HEK293 (cell line): ENCODE measurements at regions not wholly inside any gene's neighbourhood (a gene's known extent, or its start where the extent isn't known, plus 50 kb on each side); places are given as distances from the start of the nearest gene placed in this dataset.

Experiments
- CTCF ChIA-PET: fragments of 350-600 bp; formaldehyde crosslinking; extraction: SDS; loops from one replicate; lab custom pipeline; 2021; ENCODE audit warnings: antibody characterized with exemption; lab: Yijun Ruan, JAX
- POLR2A ChIA-PET: fragments of 300-600 bp; formaldehyde crosslinking; extraction: SDS; loops from one replicate; lab custom pipeline; 2020; ENCODE audit warnings: antibody characterized with exemption, inconsistent platforms; lab: Yijun Ruan, JAX
- H3K27ac ChIP-seq: fragments of 200-500 bp; sonication (Bioruptor generic); 2 replicates; pipeline ENCODE4 v1.5.1; 2014; ENCODE audit warnings: low read depth, low read length, control low read depth, inconsistent platforms; ENCODE audit errors: extremely low read depth
- H3K36me3 ChIP-seq, 2 experiments: fragments of 200-500 bp in 1 of 2; sonication (Bioruptor generic) in 1 of 2; 1 replicate in 1 of 2; 2 replicates in 1 of 2; pipeline ENCODE4 v1.5.1; 2014 to 2017; ENCODE audit warnings: inconsistent platforms in 2 of 2, low read length in 2 of 2; ENCODE audit not compliant: control insufficient read depth in 2 of 2, insufficient read depth in 1 of 2
- H3K4me1 ChIP-seq: fragments of 200-500 bp; sonication (Bioruptor generic); 2 replicates; pipeline ENCODE4 v1.5.1; 2014; ENCODE audit warnings: mild to moderate bottlenecking, low read length, inconsistent platforms; ENCODE audit not compliant: control insufficient read depth, insufficient read depth
- H3K4me3 ChIP-seq: 2 replicates; pipeline ENCODE4 v1.5.1; 2011; ENCODE audit warnings: low read depth, mild to moderate bottlenecking, control low read depth, low read length, moderate library complexity
- H3K9me3 ChIP-seq: fragments of 200-500 bp; sonication (Bioruptor generic); 2 replicates; pipeline ENCODE4 v1.5.1; 2014; ENCODE audit warnings: low read depth, low read length, inconsistent platforms; ENCODE audit not compliant: control insufficient read depth, insufficient read depth
- FEZF1 ChIP-seq: fragments of 450-650 bp; formaldehyde crosslinking; IDR thresholded peaks from 2 replicates; pipeline ENCODE4 v1.5.1; 2016; ENCODE audit warnings: missing biosample characterization, missing genetic modification characterization
- OVOL3 ChIP-seq: fragments of 450-650 bp; formaldehyde crosslinking; IDR thresholded peaks from 2 replicates; pipeline ENCODE4 v1.5.1; 2016; ENCODE audit warnings: missing biosample characterization, missing genetic modification characterization
- SCRT2 ChIP-seq: fragments of 450-650 bp; formaldehyde crosslinking; IDR thresholded peaks from 2 replicates; pipeline ENCODE4 v1.5.1; 2016; ENCODE audit warnings: missing biosample characterization, missing genetic modification characterization
- SP3 ChIP-seq: fragments of 450-650 bp; formaldehyde crosslinking; IDR thresholded peaks from 2 replicates; pipeline ENCODE4 v1.5.1; 2016; ENCODE audit warnings: missing biosample characterization, missing genetic modification characterization
- ZNF121 ChIP-seq: fragments of 450-650 bp; formaldehyde crosslinking; IDR thresholded peaks from 2 replicates; pipeline ENCODE4 v1.5.1; 2016; ENCODE audit warnings: missing biosample characterization, missing genetic modification characterization
- ZNF23 ChIP-seq: fragments of 450-650 bp; formaldehyde crosslinking; IDR thresholded peaks from 2 replicates; pipeline ENCODE4 v1.5.1; 2016; ENCODE audit warnings: missing biosample characterization, missing genetic modification characterization, borderline replicate concordance
- ZNF248 ChIP-seq: fragments of 450-650 bp; formaldehyde crosslinking; IDR thresholded peaks from 2 replicates; pipeline ENCODE4 v1.5.1; 2017; ENCODE audit warnings: missing biosample characterization, missing genetic modification characterization
- ZNF292 ChIP-seq: fragments of 450-650 bp; formaldehyde crosslinking; IDR thresholded peaks from 2 replicates; pipeline ENCODE4 v1.5.1; 2016; ENCODE audit warnings: low read depth, missing biosample characterization, missing genetic modification characterization, borderline replicate concordance
- ZNF350 ChIP-seq: fragments of 450-650 bp; formaldehyde crosslinking; IDR thresholded peaks from 2 replicates; pipeline ENCODE4 v1.5.0; 2017; ENCODE audit warnings: missing biosample characterization, mild to moderate bottlenecking, missing genetic modification characterization
- ZNF37A ChIP-seq: fragments of 450-650 bp; IDR thresholded peaks from 2 replicates; pipeline ENCODE4 v1.5.1; 2018; ENCODE audit warnings: missing biosample characterization, missing genetic modification characterization
- ZNF514 ChIP-seq: fragments of 450-650 bp; formaldehyde crosslinking; IDR thresholded peaks from 2 replicates; pipeline ENCODE4 v1.5.1; 2016; ENCODE audit warnings: missing biosample characterization, missing genetic modification characterization
- ZNF521 ChIP-seq: fragments of 450-650 bp; formaldehyde crosslinking; IDR thresholded peaks from 2 replicates; pipeline ENCODE4 v1.5.1; 2017; ENCODE audit warnings: missing biosample characterization, mild to moderate bottlenecking, missing genetic modification characterization
- ZNF585B ChIP-seq: fragments of 450-650 bp; formaldehyde crosslinking; IDR thresholded peaks from 2 replicates; pipeline ENCODE4 v1.5.1; 2016; ENCODE audit warnings: missing biosample characterization, missing genetic modification characterization
- ZNF670 ChIP-seq: fragments of 450-650 bp; formaldehyde crosslinking; IDR thresholded peaks from 2 replicates; pipeline ENCODE4 v1.5.1; 2016; ENCODE audit warnings: missing biosample characterization, missing genetic modification characterization, low read depth
- ZNF76 ChIP-seq: fragments of 450-650 bp; formaldehyde crosslinking; IDR thresholded peaks from 2 replicates; pipeline ENCODE4; 2016; ENCODE audit warnings: low read depth, missing biosample characterization, missing genetic modification characterization, borderline replicate concordance
- TF ChIP-seq, protein P1 (sequence below): fragments of 450-650 bp; formaldehyde crosslinking; IDR thresholded peaks from 2 replicates; pipeline ENCODE4 v1.5.1; 2017; ENCODE audit warnings: missing biosample characterization, missing genetic modification characterization
- TF ChIP-seq, protein P2 (sequence below): fragments of 450-650 bp; formaldehyde crosslinking; IDR thresholded peaks from 2 replicates; pipeline ENCODE4 v1.5.1; 2016; ENCODE audit warnings: missing biosample characterization, missing genetic modification characterization
- TF ChIP-seq, protein P3 (sequence below): fragments of 450-650 bp; formaldehyde crosslinking; IDR thresholded peaks from 2 replicates; pipeline ENCODE4 v1.5.1; 2017; ENCODE audit warnings: missing biosample characterization, missing genetic modification characterization
- TF ChIP-seq, protein P4 (sequence below): fragments of 450-650 bp; formaldehyde crosslinking; IDR thresholded peaks from 2 replicates; pipeline ENCODE4 v1.5.1; 2016; ENCODE audit warnings: missing biosample characterization, missing genetic modification characterization
- TF ChIP-seq, protein P5 (sequence below): fragments of 450-650 bp; formaldehyde crosslinking; IDR thresholded peaks from 2 replicates; pipeline ENCODE4 v1.5.1; 2016; ENCODE audit warnings: missing biosample characterization, missing genetic modification characterization

DNA sequence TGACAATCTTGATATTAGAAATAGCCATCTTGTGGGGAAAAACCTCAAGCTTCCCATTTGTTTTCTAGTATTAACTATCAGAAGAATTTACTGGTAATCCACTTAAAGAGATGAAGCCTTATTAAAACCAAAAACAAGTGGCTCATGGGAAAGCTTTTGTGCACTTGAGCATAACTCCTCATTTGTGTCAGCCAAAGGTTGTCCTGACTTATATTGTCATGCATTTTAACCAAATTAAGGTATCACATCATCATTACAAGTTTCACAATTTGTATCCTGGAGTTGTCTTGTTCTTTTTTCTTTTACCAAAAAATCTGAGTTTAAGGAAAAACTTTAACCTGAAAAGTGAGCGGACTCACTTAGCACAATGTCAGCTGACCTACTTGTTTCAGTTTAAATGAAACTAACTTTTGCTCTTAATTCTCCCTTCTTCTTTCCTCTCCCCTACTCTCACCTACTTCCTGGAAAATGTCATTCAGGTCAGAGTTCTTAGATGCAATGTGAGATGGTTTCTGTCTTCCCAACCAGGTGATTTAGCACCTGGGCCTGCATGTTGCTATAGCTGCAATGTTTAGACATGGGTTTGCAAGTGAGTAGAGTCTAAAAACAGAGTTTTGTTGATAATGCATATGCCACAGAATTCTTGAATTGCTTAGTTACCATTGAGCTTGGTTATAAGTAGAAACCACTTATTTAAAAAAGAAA, 82.8 kb downstream of the TNFAIP3 start:
- no peak overlapping the region for H3K27ac ChIP-seq
- CTCF ChIA-PET: interaction anchor here (0.6 to 5.7 kb wide), 9 partner anchors 11 to 1633 kb away, joined by 3 to 30 read pairs (median 4); no protein-coding TSS in a partner anchor
- no peaks in the 10 kb centered on the region for H3K9me3 ChIP-seq
- no peaks in the 10 kb centered on the region for H3K4me1 ChIP-seq
- TF ChIP-seq, protein P1, sequence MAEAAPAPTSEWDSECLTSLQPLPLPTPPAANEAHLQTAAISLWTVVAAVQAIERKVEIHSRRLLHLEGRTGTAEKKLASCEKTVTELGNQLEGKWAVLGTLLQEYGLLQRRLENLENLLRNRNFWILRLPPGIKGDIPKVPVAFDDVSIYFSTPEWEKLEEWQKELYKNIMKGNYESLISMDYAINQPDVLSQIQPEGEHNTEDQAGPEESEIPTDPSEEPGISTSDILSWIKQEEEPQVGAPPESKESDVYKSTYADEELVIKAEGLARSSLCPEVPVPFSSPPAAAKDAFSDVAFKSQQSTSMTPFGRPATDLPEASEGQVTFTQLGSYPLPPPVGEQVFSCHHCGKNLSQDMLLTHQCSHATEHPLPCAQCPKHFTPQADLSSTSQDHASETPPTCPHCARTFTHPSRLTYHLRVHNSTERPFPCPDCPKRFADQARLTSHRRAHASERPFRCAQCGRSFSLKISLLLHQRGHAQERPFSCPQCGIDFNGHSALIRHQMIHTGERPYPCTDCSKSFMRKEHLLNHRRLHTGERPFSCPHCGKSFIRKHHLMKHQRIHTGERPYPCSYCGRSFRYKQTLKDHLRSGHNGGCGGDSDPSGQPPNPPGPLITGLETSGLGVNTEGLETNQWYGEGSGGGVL (tag by site-specific recombination): no peak
- TF ChIP-seq, all 188 proteins: peak for 0
- no peaks in the 10 kb centered on the region for H3K36me3 ChIP-seq
- POLR2A ChIA-PET: interaction anchor here (0.7 to 1.2 kb wide), 2 partner anchors 93 to 238 kb away, joined by 3 to 5 read pairs; no protein-coding TSS in a partner anchor
- H3K4me3 ChIP-seq: no peak overlapping the region

DNA sequence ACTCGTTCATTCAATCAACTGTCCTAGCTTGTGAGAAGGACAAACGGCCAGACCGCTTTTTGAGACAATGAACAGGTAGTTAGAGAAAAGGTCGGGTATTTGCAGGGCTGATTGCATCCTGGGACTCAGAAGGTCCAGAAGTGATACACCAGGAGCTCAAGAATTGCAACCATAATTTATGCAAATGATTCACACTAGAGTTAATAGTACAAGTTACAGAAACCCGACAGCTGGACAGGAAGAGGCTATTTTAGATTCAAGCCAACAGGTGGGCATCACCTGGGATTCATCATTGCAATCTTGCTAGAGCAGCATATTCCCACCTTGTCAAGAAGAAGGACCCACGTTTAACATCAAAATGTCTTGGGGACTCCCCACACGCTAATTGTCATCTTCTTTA, 83.5 kb downstream of the TNFAIP3 start:
- CTCF ChIA-PET: interaction anchor here (0.6 to 5.7 kb wide), 5 partner anchors 54 to 1632 kb away, joined by 3 to 30 read pairs (median 5); no protein-coding TSS in a partner anchor

DNA sequence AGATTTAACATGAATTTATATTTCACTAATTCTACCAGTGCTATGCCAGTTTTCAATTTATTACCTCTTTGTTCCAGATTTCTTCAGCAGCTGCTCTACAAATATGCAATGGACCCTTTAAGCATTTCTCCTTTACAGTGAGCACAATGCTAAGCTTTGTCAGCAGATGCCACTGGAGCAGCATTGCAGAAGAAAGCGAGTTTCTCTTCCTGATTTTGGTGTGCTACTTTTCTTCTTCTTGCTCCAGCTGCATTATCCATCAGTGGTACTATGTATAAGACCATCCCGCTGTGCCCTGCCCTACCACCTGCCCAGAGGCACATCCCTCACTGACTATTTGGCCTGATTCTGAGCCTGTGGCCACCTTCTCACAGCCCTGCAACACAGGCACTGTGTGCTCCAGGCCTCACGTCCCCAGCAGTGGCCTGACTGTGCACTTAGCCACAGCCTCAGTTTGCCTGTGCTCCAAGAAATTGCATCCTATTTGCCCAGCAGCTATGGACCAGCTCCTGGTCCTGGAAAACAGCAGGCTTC, 84.1 kb downstream of the TNFAIP3 start:
- no peaks in the 10 kb centered on the region for H3K4me1 ChIP-seq
- no peaks in the 10 kb centered on the region for H3K9me3 ChIP-seq
- no peak overlapping the region for H3K27ac ChIP-seq
- CTCF ChIA-PET: interaction anchor here (0.6 to 5.7 kb wide), 9 partner anchors 9 to 247 kb away, joined by 3 to 30 read pairs (median 4); no protein-coding TSS in a partner anchor
- POLR2A ChIA-PET: no interaction called here
- H3K36me3 ChIP-seq: no peaks in the 10 kb centered on the region
- no peak overlapping the region for H3K4me3 ChIP-seq
- TF ChIP-seq, protein P2, sequence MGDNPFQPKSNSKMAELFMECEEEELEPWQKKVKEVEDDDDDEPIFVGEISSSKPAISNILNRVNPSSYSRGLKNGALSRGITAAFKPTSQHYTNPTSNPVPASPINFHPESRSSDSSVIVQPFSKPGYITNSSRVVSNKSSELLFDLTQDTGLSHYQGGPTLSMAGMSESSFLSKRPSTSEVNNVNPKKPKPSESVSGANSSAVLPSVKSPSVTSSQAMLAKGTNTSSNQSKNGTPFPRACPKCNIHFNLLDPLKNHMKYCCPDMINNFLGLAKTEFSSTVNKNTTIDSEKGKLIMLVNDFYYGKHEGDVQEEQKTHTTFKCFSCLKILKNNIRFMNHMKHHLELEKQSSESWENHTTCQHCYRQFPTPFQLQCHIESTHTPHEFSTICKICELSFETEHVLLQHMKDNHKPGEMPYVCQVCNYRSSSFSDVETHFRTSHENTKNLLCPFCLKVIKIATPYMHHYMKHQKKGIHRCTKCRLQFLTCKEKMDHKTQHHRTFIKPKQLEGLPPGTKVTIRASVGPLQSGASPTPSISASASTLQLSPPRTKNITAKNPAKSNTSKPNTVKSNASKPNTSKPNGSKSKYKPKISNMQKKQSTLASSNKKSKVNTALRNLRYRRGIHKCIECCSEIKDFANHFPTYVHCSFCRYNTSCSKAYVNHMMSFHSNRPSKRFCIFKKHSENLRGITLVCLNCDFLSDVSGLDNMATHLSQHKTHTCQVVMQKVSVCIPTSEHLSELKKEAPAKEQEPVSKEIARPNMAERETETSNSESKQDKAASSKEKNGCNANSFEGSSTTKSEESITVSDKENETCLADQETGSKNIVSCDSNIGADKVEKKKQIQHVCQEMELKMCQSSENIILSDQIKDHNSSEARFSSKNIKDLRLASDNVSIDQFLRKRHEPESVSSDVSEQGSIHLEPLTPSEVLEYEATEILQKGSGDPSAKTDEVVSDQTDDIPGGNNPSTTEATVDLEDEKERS: no peak
- TF ChIP-seq, protein P3, sequence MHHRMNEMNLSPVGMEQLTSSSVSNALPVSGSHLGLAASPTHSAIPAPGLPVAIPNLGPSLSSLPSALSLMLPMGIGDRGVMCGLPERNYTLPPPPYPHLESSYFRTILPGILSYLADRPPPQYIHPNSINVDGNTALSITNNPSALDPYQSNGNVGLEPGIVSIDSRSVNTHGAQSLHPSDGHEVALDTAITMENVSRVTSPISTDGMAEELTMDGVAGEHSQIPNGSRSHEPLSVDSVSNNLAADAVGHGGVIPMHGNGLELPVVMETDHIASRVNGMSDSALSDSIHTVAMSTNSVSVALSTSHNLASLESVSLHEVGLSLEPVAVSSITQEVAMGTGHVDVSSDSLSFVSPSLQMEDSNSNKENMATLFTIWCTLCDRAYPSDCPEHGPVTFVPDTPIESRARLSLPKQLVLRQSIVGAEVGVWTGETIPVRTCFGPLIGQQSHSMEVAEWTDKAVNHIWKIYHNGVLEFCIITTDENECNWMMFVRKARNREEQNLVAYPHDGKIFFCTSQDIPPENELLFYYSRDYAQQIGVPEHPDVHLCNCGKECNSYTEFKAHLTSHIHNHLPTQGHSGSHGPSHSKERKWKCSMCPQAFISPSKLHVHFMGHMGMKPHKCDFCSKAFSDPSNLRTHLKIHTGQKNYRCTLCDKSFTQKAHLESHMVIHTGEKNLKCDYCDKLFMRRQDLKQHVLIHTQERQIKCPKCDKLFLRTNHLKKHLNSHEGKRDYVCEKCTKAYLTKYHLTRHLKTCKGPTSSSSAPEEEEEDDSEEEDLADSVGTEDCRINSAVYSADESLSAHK (tag by site-specific recombination): no peak
- no peak for TF ChIP-seq ZNF23 (tag by site-specific recombination)
- TF ChIP-seq, protein P4, sequence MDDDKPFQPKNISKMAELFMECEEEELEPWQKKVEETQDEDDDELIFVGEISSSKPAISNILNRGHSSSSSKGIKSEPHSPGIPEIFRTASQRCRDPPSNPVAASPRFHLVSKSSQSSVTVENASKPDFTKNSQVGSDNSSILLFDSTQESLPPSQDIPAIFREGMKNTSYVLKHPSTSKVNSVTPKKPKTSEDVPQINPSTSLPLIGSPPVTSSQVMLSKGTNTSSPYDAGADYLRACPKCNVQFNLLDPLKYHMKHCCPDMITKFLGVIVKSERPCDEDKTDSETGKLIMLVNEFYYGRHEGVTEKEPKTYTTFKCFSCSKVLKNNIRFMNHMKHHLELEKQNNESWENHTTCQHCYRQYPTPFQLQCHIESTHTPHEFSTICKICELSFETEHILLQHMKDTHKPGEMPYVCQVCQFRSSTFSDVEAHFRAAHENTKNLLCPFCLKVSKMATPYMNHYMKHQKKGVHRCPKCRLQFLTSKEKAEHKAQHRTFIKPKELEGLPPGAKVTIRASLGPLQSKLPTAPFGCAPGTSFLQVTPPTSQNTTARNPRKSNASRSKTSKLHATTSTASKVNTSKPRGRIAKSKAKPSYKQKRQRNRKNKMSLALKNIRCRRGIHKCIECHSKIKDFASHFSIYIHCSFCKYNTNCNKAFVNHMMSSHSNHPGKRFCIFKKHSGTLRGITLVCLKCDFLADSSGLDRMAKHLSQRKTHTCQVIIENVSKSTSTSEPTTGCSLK (tag by site-specific recombination): no peak
- TF ChIP-seq ZNF121 (tag by site-specific recombination): no peak
- TF ChIP-seq ZNF37A: no peak
- TF ChIP-seq ZNF76 (tag by site-specific recombination): no peak
- no peak for TF ChIP-seq ZNF350
- no peak for TF ChIP-seq ZNF292 (tag by site-specific recombination)
- no peak for TF ChIP-seq ZNF521 (tag by site-specific recombination)
- TF ChIP-seq, protein P5, sequence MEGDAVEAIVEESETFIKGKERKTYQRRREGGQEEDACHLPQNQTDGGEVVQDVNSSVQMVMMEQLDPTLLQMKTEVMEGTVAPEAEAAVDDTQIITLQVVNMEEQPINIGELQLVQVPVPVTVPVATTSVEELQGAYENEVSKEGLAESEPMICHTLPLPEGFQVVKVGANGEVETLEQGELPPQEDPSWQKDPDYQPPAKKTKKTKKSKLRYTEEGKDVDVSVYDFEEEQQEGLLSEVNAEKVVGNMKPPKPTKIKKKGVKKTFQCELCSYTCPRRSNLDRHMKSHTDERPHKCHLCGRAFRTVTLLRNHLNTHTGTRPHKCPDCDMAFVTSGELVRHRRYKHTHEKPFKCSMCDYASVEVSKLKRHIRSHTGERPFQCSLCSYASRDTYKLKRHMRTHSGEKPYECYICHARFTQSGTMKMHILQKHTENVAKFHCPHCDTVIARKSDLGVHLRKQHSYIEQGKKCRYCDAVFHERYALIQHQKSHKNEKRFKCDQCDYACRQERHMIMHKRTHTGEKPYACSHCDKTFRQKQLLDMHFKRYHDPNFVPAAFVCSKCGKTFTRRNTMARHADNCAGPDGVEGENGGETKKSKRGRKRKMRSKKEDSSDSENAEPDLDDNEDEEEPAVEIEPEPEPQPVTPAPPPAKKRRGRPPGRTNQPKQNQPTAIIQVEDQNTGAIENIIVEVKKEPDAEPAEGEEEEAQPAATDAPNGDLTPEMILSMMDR (tag by site-specific recombination): no peak
- TF ChIP-seq ZNF248 (tag by site-specific recombination): no peak
- TF ChIP-seq SP3 (tag by site-specific recombination): no peak
- TF ChIP-seq ZNF585B (tag by site-specific recombination): no peak
- TF ChIP-seq ZNF514 (tag by site-specific recombination): no peak

More for the DNA sequence above, 83.5 kb downstream of the TNFAIP3 start:
- no peak overlapping the region for H3K27ac ChIP-seq
- TF ChIP-seq SCRT2 (no peak), OVOL3 (tag by site-specific recombination) (no peak), ZNF670 (tag by site-specific recombination) (no peak), FEZF1 (no peak)
- H3K4me1 ChIP-seq: no peaks in the 10 kb centered on the region
- POLR2A ChIA-PET: no interaction called here
- H3K9me3 ChIP-seq: no peaks in the 10 kb centered on the region
- no peak overlapping the region for H3K4me3 ChIP-seq
- H3K36me3 ChIP-seq: no peaks in the 10 kb centered on the region
